MG63 (cell line): ENCODE measurements at regions not wholly inside any gene's neighbourhood (a gene's known extent, or its start where the extent isn't known, plus 50 kb on each side); places are given as distances from the start of the nearest gene placed in this dataset.
A peak's percentile ranks its signal among the peaks of the same experiment; 100 is the strongest.

ENCODE experiments used
- DNase-seq: peaks from one replicate; pipeline ENCODE4 v3.0.0-alpha.2; 2020
- H3K27me3 ChIP-seq: fragments of 250-450 bp; sonication (Bioruptor Pico); 2 replicates; pipeline ENCODE4 v1.5.1; 2020; ENCODE audit warnings: mild to moderate bottlenecking, moderate library complexity
- H3K36me3 ChIP-seq: fragments of 250-450 bp; sonication (Bioruptor Pico); 2 replicates; pipeline ENCODE4 v1.5.1; 2020; ENCODE audit warnings: mild to moderate bottlenecking, moderate library complexity
- H3K4me3 ChIP-seq: fragments of 250-450 bp; sonication (Bioruptor Pico); 2 replicates; pipeline ENCODE4 v1.5.1; 2020; ENCODE audit warnings: mild to moderate bottlenecking, moderate library complexity
- H3K9me3 ChIP-seq: fragments of 250-450 bp; sonication (Bioruptor Pico); 2 replicates; pipeline ENCODE4 v1.5.1; 2020; ENCODE audit warnings: mild to moderate bottlenecking, moderate library complexity

- Histone ChIP-seq H3K36me3 (no peaks in the 10 kb centered on the region), H3K9me3 (no peaks in the 10 kb centered on the region), H3K27me3 (no peaks in the 10 kb centered on the region), H3K4me3 (no peak overlapping the region)
- DNase-seq = no peak
Observed at GRCh38 chr1:213366141-213366831, 315.2 kb downstream of the RPS6KC1 start.

GRCh38 chr1:213369465-213369864 lies 318.4 kb downstream of the RPS6KC1 start:
- no peak for DNase-seq
- Histone ChIP-seq H3K27me3 (no peaks in the 10 kb centered on the region), H3K9me3 (no peaks in the 10 kb centered on the region)

GRCh38 chr1:213370523-213370922 lies 319.5 kb downstream of the RPS6KC1 start:
- Histone ChIP-seq H3K4me3 (no peak overlapping the region), H3K9me3 (no peaks in the 10 kb centered on the region), H3K27me3 (no peaks in the 10 kb centered on the region), H3K36me3 (no peaks in the 10 kb centered on the region)
- DNase-seq = no peak

More at GRCh38 chr1:213369465-213369864, 318.4 kb downstream of the RPS6KC1 start:
- Histone ChIP-seq H3K36me3 (no peaks in the 10 kb centered on the region), H3K4me3 (no peak overlapping the region)

GRCh38 chr1:213371525-213371846 lies 320.4 kb downstream of the RPS6KC1 start:
- H3K9me3 ChIP-seq = no peaks in the 10 kb centered on the region
- no peak overlapping the region for H3K4me3 ChIP-seq
- H3K36me3 ChIP-seq = no peaks in the 10 kb centered on the region
- no peak for DNase-seq
- no peaks in the 10 kb centered on the region for H3K27me3 ChIP-seq

- H3K9me3 ChIP-seq = no peaks in the 10 kb centered on the region
- DNase-seq = no peak
- H3K4me3 ChIP-seq = no peak overlapping the region
- no peaks in the 10 kb centered on the region for H3K36me3 ChIP-seq
- H3K27me3 ChIP-seq = no peaks in the 10 kb centered on the region
Observed at GRCh38 chr1:213371847-213372619, 321.0 kb downstream of the RPS6KC1 start.

GRCh38 chr1:213374369-213374768 lies 323.3 kb downstream of the RPS6KC1 start:
- peak; percentile 49 for DNase-seq
- no peaks in the 10 kb centered on the region for H3K9me3 ChIP-seq

GRCh38 chr1:213375002-213375401 lies 324.0 kb downstream of the RPS6KC1 start:
- Histone ChIP-seq H3K4me3 (no peak overlapping the region), H3K27me3 (no peaks in the 10 kb centered on the region), H3K36me3 (no peaks in the 10 kb centered on the region), H3K9me3 (no peaks in the 10 kb centered on the region)
- no peak for DNase-seq

More at GRCh38 chr1:213374369-213374768, 323.3 kb downstream of the RPS6KC1 start:
- Histone ChIP-seq H3K36me3 (no peaks in the 10 kb centered on the region), H3K27me3 (no peaks in the 10 kb centered on the region), H3K4me3 (no peak overlapping the region)

GRCh38 chr1:213376862-213377372 lies 325.9 kb downstream of the RPS6KC1 start:
- peaks cover 2% of the 10 kb centered on the region; the same call in 1 of the 2 replicates for H3K27me3 ChIP-seq
- no peak for DNase-seq

GRCh38 chr1:213380865-213381264 lies 329.8 kb downstream of the RPS6KC1 start:
- Histone ChIP-seq H3K36me3 (no peaks in the 10 kb centered on the region), H3K4me3 (no peak overlapping the region), H3K27me3 (peaks cover 3% of the 10 kb centered on the region; the same call in 1 of the 2 replicates), H3K9me3 (no peaks in the 10 kb centered on the region)
- no peak for DNase-seq

More at GRCh38 chr1:213376862-213377372, 325.9 kb downstream of the RPS6KC1 start:
- H3K4me3 ChIP-seq = no peak overlapping the region
- H3K36me3 ChIP-seq = no peaks in the 10 kb centered on the region
- no peaks in the 10 kb centered on the region for H3K9me3 ChIP-seq

- H3K4me3 ChIP-seq = no peak overlapping the region
- peak; percentile 43 for DNase-seq
- H3K36me3 ChIP-seq = no peaks in the 10 kb centered on the region
- no peaks in the 10 kb centered on the region for H3K9me3 ChIP-seq
- peaks cover 3% of the 10 kb centered on the region; the same call in 1 of the 2 replicates for H3K27me3 ChIP-seq
Observed at GRCh38 chr1:213381572-213382084, 330.6 kb downstream of the RPS6KC1 start.

- no peaks in the 10 kb centered on the region for H3K9me3 ChIP-seq
- no peak for DNase-seq
- H3K36me3 ChIP-seq = no peaks in the 10 kb centered on the region
- no peak overlapping the region for H3K4me3 ChIP-seq
- peaks cover 3% of the 10 kb centered on the region; the same call in 1 of the 2 replicates for H3K27me3 ChIP-seq
Observed at GRCh38 chr1:213383465-213383864, 332.4 kb downstream of the RPS6KC1 start.

- no peak overlapping the region for H3K4me3 ChIP-seq
- no peak for DNase-seq
- H3K27me3 ChIP-seq = peaks cover 3% of the 10 kb centered on the region; the same call in 1 of the 2 replicates
- no peaks in the 10 kb centered on the region for H3K36me3 ChIP-seq
- H3K9me3 ChIP-seq = no peaks in the 10 kb centered on the region
Observed at GRCh38 chr1:213385201-213385600, 334.2 kb downstream of the RPS6KC1 start.

GRCh38 chr1:213385806-213386324 lies 334.8 kb downstream of the RPS6KC1 start:
- Histone ChIP-seq H3K36me3 (no peaks in the 10 kb centered on the region), H3K9me3 (no peaks in the 10 kb centered on the region), H3K27me3 (peaks cover 3% of the 10 kb centered on the region; the same call in 1 of the 2 replicates), H3K4me3 (no peak overlapping the region)
- no peak for DNase-seq

- Histone ChIP-seq H3K4me3 (no peak overlapping the region), H3K27me3 (no peaks in the 10 kb centered on the region), H3K36me3 (no peaks in the 10 kb centered on the region), H3K9me3 (no peaks in the 10 kb centered on the region)
- no peak for DNase-seq
Observed at GRCh38 chr1:213387380-213388015, 336.5 kb downstream of the RPS6KC1 start.

- no peak for DNase-seq
- Histone ChIP-seq H3K4me3 (no peak overlapping the region), H3K9me3 (no peaks in the 10 kb centered on the region), H3K27me3 (no peaks in the 10 kb centered on the region; the same call in 1 of the 2 replicates), H3K36me3 (no peaks in the 10 kb centered on the region)
Observed at GRCh38 chr1:213388199-213388598, 337.2 kb downstream of the RPS6KC1 start.

GRCh38 chr1:213389061-213389581 lies 338.1 kb downstream of the RPS6KC1 start:
- no peak overlapping the region for H3K4me3 ChIP-seq
- DNase-seq = no peak
- no peaks in the 10 kb centered on the region for H3K9me3 ChIP-seq
- H3K27me3 ChIP-seq = no peaks in the 10 kb centered on the region; the same call in 1 of the 2 replicates
- no peaks in the 10 kb centered on the region for H3K36me3 ChIP-seq
